IPS DF 6.9 (cell line): ENCODE measurements at regions not wholly inside any gene's neighbourhood (a gene's known extent, or its start where the extent isn't known, plus 50 kb on each side); places are given as distances from the start of the nearest gene placed in this dataset.
A peak's percentile ranks its signal among the peaks of the same experiment; 100 is the strongest.

Experiments used
- DNase-seq: peaks from one replicate; pipeline ENCODE4 v3.0.0-alpha.2; 2013; ENCODE audit warnings: low read depth, low spot score
- H3K27ac ChIP-seq: one replicate; pipeline ENCODE4 v1.5.1; 2013; ENCODE audit warnings: low read length, control low read depth
- H3K27me3 ChIP-seq: 2 replicates; pipeline ENCODE4 v1.6.1; 2013; ENCODE audit warnings: mild to moderate bottlenecking, low read length; ENCODE audit not compliant: control insufficient read depth, insufficient read depth
- H3K36me3 ChIP-seq: 2 replicates; pipeline ENCODE4 v1.6.1; 2013; ENCODE audit warnings: low read length; ENCODE audit not compliant: control insufficient read depth, insufficient read depth
- H3K4me1 ChIP-seq: 2 replicates; pipeline ENCODE4 v1.6.1; 2013; ENCODE audit warnings: low read length; ENCODE audit not compliant: control insufficient read depth, insufficient read depth
- H3K4me3 ChIP-seq: 2 replicates; pipeline ENCODE4 v1.5.1; 2013; ENCODE audit warnings: mild to moderate bottlenecking, low read length
- H3K9me3 ChIP-seq: 2 replicates; pipeline ENCODE4 v1.6.1; 2013; ENCODE audit warnings: low read length, inconsistent platforms; ENCODE audit not compliant: control insufficient read depth, insufficient read depth
- WGBS: extraction: QIAGEN DNeasy Blood & Tissue Kit; methylation state at CpG from one replicate; pipeline ENCODE4 v1.1.7; 2013; ENCODE audit warnings: mixed read lengths, missing lambda C conversion rate; ENCODE audit not compliant: insufficient read length, insufficient coverage; 5-methylcytosine and 5-hydroxymethylcytosine counted together

DNA sequence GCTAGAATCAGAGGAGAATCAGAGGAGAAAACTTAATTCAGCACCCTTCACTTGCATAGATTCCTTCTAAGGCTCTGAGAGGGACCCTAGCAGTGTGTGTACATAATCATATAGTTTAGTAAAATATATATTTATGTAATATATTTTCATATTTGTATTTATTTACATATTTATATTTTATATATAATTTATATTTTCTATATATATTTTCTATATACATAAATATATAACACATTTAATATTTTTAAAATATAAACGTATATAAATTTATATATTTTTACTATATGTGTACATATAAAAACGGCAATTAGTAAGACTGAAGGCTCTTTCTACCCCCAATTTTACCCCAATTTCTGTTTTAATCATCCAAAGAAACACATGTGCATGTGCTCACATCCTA is 80.3 kb downstream of the NXPE2 start:
- DNase-seq = no peak
- WGBS = no CpG with 5 or more reads among the region's 2 CpGs
- H3K27ac ChIP-seq = no peak overlapping the region
- H3K9me3 ChIP-seq = no peaks in the 10 kb centered on the region
- no peaks in the 10 kb centered on the region for H3K36me3 ChIP-seq
- no peak overlapping the region for H3K4me3 ChIP-seq
- H3K4me1 ChIP-seq = no peaks in the 10 kb centered on the region
- H3K27me3 ChIP-seq = no peaks in the 10 kb centered on the region

DNA sequence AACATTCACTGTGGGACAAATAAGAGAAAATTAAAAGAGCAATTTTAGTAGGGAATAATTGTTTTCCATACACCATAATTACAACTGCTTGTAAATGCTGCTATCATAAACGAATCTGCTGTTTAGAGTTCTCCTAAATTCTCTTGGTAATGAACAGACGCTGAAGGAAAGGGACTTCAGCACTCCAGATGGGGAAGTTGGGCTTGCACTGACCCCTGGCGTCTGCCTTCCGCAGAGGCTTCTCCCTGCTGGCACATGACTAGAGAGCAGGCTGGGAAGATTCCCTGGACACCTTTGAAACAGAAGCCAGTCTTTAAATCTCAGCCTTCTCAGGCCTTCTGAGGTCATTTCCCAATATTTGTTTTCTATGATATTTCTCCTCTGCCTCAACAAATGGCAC is 84.1 kb downstream of the NXPE2 start:
- Histone ChIP-seq H3K27me3 (no peaks in the 10 kb centered on the region), H3K36me3 (no peaks in the 10 kb centered on the region), H3K4me1 (no peaks in the 10 kb centered on the region), H3K4me3 (no peak overlapping the region), H3K27ac (no peak overlapping the region), H3K9me3 (no peaks in the 10 kb centered on the region)
- peak; percentile 64 for DNase-seq
- no CpG with 5 or more reads among the region's 4 CpGs for WGBS

DNA sequence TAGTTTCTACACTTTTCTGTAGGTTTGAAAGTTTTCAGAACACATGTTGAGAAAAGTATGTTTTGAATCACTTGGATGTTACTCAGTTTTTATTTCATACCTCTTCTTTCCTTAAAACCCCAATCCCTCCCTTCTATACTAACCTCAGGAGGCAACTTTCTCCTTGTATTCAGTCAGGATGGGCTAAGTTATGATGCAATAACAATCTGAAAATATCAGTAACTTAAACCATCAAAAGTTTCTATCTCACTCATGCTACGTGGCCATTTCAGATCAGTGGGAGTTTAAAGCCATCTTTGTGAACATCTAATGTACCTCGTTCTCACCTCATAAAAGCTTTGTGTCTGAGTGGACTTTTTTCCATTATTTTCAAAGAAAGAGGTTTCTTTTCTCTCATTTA is 86.2 kb downstream of the NXPE2 start:
- no peak for DNase-seq
- no CpG with 5 or more reads among the region's 2 CpGs for WGBS
- H3K4me1 ChIP-seq = no peaks in the 10 kb centered on the region

DNA sequence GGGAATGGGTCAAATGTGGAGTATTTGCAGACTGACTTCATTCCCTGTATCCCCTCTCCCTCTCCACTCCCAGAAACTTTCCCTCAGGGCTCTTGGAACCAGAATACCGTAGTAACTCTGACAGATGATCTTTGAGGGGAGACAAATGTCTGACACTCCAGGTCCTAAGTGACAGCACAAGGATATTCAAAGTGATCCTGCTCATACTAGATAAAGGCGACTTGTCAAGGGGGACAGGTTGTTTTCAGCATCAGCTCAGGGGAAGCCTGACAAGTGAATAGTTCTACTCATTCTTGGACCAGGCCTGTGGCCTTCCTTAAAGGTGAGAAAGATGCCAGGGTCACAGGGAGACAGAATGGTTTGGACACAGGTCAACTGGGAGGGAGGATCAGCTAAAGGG is 92.8 kb downstream of the NXPE2 start:
- DNase-seq = no peak
- Histone ChIP-seq H3K4me3 (no peak overlapping the region), H3K27ac (no peak overlapping the region), H3K9me3 (no peaks in the 10 kb centered on the region), H3K27me3 (no peaks in the 10 kb centered on the region; the same call in 1 of the 2 replicates), H3K4me1 (0 out of 2 replicates have a peak, but pooled peaks cover 4% of the 10 kb centered on the region), H3K36me3 (no peaks in the 10 kb centered on the region)
- WGBS = no CpG with 5 or more reads among the region's 2 CpGs

More for the DNA sequence above, 86.2 kb downstream of the NXPE2 start:
- H3K27me3 ChIP-seq = no peaks in the 10 kb centered on the region
- H3K4me3 ChIP-seq = no peak overlapping the region
- H3K36me3 ChIP-seq = no peaks in the 10 kb centered on the region
- H3K27ac ChIP-seq = no peak overlapping the region
- no peaks in the 10 kb centered on the region for H3K9me3 ChIP-seq

DNA sequence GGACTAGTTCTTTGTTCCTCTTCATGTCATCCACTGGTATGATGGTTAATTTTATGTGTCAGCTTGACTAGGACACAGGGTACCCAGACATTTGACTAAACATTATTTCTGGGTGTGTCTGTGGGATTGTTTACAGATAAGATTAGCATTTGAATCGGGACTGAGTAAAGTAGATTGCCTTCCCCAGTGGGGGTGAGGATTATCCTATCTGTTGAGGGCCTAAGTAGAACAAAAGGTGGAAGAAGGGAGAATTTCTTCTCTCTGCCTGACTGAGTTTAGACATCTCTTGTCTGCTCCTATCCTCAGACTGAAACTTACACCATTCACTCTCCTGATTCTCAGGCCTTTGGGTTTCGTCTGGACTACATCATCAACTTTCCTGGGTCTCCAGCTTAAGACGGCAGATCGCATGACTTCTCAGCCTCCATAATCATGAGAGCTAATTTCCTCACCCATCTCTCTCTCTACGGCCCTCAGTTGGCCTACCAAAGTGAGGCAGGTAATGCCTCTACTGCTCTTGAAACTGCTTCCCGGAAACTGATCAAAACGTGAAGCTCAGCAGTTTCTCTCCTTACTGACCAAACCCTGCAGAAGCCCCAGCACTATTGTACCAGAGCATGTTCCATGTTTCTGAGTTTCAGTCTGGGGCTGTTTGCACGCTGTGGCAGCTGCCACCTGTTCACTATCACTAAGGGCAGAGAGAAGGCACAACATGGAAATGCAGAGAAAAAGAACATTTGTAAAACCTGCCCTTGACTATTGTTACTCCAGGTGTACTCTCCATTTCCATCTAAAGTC is 95.4 kb downstream of the NXPE2 start:
- Histone ChIP-seq H3K27ac (no peak overlapping the region), H3K36me3 (no peaks in the 10 kb centered on the region), H3K4me3 (no peak overlapping the region), H3K9me3 (no peaks in the 10 kb centered on the region), H3K4me1 (0 out of 2 replicates have a peak, but pooled peaks cover 4% of the 10 kb centered on the region), H3K27me3 (no peaks in the 10 kb centered on the region; the same call in 1 of the 2 replicates)
- no CpG with 5 or more reads among the region's 8 CpGs for WGBS
- no peak for DNase-seq

DNA sequence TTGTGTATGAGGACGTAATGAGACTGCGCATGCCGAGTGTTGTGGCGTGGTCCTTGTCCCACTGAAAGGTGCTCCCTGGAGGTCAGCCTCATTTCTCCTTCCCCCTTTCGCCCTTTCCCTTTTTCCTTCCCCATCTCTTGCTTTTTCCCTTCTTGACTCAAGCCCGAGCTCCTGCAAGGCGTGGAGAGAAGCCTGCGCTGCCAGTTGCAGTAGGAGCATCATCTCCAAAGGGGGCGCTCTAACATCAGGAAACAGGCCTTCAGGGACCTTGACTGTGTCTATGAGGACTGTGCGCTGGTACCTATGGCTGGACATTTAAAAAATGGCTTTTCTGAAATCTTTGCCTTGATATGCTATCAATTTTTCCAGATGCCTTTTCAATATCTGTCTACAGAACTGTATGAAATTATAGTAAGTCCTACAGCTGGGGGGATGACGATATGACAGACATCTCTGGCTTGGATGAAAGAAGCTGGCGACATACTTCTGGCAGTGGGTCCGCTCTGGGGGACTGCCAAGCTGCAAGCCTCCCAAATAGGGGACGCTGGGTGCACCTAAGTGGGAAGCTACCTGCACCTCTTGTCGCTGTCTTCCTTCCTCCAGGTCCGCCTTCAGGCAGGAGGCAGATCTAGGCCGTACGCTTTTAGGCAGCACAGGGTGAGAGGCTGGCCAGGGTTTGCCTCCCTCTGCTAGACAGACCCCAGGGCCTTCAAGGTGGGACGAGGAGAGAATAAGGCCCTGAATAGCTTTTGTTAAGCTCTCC is 96.5 kb downstream of the NXPE2 start:
- DNase-seq = peak; percentile 72
- Histone ChIP-seq H3K9me3 (no peaks in the 10 kb centered on the region), H3K27ac (no peak overlapping the region), H3K27me3 (no peaks in the 10 kb centered on the region; the same call in 1 of the 2 replicates), H3K4me1 (0 out of 2 replicates have a peak, but pooled peaks cover 4% of the 10 kb centered on the region), H3K4me3 (no peak overlapping the region), H3K36me3 (no peaks in the 10 kb centered on the region)
- no CpG with 5 or more reads among the region's 19 CpGs for WGBS

DNA sequence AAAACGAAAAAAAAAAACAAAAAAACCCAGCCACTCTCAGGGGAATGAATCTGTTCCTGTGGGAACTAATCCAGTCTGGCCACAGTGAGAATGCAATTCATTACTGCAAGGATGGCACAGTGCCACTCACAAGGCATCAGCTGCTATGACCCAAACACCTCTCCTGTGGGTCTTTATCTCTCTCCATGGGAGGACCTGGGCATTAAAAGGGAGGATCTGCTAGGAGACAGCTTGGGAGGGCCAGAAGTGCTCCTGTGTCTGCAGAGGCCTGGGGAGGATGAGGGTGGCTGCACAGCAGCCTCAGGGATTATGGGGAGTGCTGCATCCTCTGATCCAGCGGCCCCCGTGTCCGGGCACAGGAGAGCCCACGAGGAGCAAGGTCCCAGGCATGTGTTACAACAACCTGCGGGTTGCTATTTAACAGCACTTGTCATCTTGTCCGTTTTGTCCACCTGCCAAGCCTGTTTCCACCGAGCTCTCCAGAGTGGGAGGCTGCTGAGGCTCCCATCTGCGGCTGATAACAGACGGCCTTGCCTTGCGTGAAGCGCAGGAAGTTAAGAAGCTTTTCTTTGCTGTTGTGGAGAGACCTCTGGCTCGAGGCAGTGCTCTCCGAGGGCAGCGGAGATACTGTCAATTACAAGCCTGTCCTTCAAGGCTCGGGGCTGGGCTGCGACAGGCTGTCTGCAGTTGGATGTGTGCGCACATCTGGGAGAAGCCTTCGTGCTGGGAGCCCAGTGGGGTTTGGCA is 97.7 kb downstream of the NXPE2 start:
- Histone ChIP-seq H3K36me3 (no peaks in the 10 kb centered on the region), H3K4me3 (no peak overlapping the region), H3K27me3 (no peaks in the 10 kb centered on the region; the same call in 1 of the 2 replicates), H3K4me1 (0 out of 2 replicates have a peak, but pooled peaks cover 4% of the 10 kb centered on the region), H3K27ac (no peak overlapping the region), H3K9me3 (no peaks in the 10 kb centered on the region)
- DNase-seq = no peak
- WGBS = no CpG with 5 or more reads among the region's 19 CpGs

DNA sequence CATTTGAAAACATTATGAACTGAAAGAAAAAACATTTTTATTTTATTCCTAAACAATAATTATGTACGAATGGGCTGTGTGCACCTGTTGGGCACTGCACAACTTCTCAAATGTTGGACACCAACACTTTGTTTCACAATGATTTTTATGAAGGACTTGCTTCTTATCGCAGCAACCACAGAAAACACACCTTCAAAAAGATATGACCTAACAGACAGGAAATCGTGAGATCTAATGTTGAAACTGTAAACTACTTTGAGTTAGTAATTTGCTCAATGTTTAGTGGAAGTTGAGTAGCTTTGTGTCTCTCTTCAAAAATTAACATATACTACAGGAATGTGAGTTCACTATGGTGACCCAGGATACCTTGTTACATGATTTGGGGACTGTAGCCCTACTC is 98.6 kb downstream of the NXPE2 start:
- DNase-seq = no peak
- Histone ChIP-seq H3K9me3 (no peaks in the 10 kb centered on the region), H3K27me3 (no peaks in the 10 kb centered on the region), H3K4me3 (no peak overlapping the region), H3K27ac (no peak overlapping the region), H3K4me1 (0 out of 2 replicates have a peak, but pooled peaks cover 4% of the 10 kb centered on the region), H3K36me3 (no peaks in the 10 kb centered on the region)
- WGBS = no CpG with 5 or more reads among the region's 3 CpGs

DNA sequence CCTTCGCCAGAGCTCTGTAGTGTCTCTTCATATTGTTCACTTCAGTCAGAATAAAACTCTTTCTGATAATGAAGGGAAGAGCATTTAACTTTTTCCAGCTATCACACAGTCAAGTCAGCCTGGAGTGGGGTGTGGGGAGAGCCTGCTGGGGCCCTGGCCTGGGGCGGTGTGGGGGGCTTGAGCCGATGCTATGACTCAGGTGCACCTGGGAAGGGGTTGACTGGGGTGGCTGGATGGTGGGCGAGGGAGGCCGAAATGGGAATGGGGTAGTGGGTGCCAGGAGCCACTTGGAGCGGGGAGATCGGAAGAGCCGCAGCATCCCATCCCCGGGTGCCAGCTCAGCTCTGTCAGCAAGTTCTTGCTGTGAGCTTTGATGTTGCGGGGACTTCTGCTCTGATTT is 100.9 kb downstream of the NXPE2 start:
- no CpG with 5 or more reads among the region's 10 CpGs for WGBS
- Histone ChIP-seq H3K27ac (no peak overlapping the region), H3K4me1 (0 out of 2 replicates have a peak, but pooled peaks cover 3% of the 10 kb centered on the region), H3K9me3 (no peaks in the 10 kb centered on the region), H3K27me3 (no peaks in the 10 kb centered on the region), H3K36me3 (no peaks in the 10 kb centered on the region), H3K4me3 (no peak overlapping the region)
- no peak for DNase-seq

DNA sequence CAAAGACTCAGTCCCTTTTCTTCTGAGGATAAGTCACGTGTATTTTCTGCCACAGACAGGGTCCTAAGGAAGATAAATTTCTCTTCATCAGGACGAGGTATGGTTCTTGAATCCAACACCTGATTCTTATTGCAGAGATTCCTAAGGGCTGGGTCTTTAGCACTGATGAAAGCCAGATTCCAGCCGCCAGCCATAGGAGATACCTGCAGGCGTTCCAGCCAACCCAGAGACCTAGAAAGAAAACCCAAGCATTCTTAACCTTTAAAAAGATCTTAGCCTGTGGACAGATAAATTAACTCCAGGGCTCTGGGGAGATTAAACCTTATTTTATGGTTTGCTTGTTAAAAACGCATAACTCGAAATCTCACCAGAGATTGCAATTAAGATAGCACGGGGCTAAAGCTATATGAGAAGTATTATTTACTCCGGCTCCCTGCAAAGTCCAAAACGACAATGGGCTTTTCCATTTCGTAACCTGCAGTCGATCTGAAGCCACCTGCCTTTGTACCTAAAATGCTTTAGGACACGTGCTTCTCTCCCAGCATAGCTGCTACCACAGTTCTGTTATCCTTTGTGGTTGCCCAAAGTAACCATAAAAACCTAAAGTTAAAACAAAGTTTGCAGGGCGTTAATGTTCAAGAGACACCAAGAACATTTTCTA is 104.5 kb downstream of the NXPE2 start:
- no peak for DNase-seq
- WGBS = no CpG with 5 or more reads among the region's 13 CpGs
- Histone ChIP-seq H3K36me3 (no peaks in the 10 kb centered on the region), H3K9me3 (no peaks in the 10 kb centered on the region), H3K4me3 (no peak overlapping the region), H3K27ac (no peak overlapping the region), H3K27me3 (no peaks in the 10 kb centered on the region), H3K4me1 (no peaks in the 10 kb centered on the region)
